ENCODE measurements at regions not wholly inside any gene's neighbourhood (a gene's known extent, or its start where the extent isn't known, plus 50 kb on each side); places are given as distances from the start of the nearest gene placed in this dataset.

DNA sequence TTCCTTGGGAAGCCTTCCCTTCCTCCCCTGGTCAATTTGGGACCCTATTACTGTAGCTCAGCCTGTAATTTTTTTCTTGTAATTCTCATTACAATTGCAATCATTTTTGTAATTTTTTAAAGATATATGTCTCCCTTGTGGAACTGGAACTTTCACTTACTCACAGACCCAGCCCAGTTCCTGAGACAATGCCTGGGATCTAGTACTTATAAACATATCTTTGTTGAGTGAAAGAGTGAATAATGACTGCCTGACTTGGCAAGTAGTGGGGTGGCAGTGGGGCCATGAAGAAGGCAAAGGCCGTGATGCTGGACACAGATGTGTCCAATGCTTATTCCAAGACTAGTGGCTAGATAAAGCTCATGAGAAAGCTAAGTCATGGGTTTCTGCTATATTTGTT lies 294.5 kb upstream of the LRRN1 start:
- no peaks in the 10 kb centered on the region for H3K4me1 ChIP-seq (ENCODE audit: control insufficient read depth in 1 of 2, insufficient read depth in 2 of 2, low read length in 2 of 2)
- 63 to 84% methylated on average over 1 of the region's 1 CpG for WGBS, 2 donors
- peaks cover 1% of the 10 kb centered on the region for H3K9me3 ChIP-seq (ENCODE audit: control insufficient read depth, low read length)
- DNase-seq (no peak), ATAC-seq (ENCODE audit: low FRiP score) (no peak)
- intact Hi-C loops (cut with DNase I): no loop called here
- H3K27ac ChIP-seq (ENCODE audit: low read depth in 1 of 2, low read length in 2 of 2): no peak overlapping the region
- no peak overlapping the region for H3K4me3 ChIP-seq (ENCODE audit: low read length in 2 of 2)
- H3K27me3 ChIP-seq (ENCODE audit: control insufficient read depth in 1 of 2, insufficient read depth in 2 of 2, low read length in 1 of 2): no peaks in the 10 kb centered on the region
- H3K36me3 ChIP-seq (ENCODE audit: control insufficient read depth in 1 of 2, insufficient read depth in 2 of 2, low read length in 1 of 2): no peaks in the 10 kb centered on the region

- H3K4me3 ChIP-seq (ENCODE audit: low read length in 2 of 2): no peak overlapping the region
- no peak for ATAC-seq (ENCODE audit: low FRiP score)
- no peaks in the 10 kb centered on the region for H3K36me3 ChIP-seq (ENCODE audit: control insufficient read depth in 1 of 2, insufficient read depth in 2 of 2, low read length in 1 of 2)
- H3K27ac ChIP-seq (ENCODE audit: low read depth in 1 of 2, low read length in 2 of 2): no peak overlapping the region
- intact Hi-C loops (cut with DNase I): no loop called here
- H3K9me3 ChIP-seq (ENCODE audit: control insufficient read depth, low read length): peaks cover 1% of the 10 kb centered on the region
- no peak for DNase-seq
- no peaks in the 10 kb centered on the region for H3K4me1 ChIP-seq (ENCODE audit: control insufficient read depth in 1 of 2, insufficient read depth in 2 of 2, low read length in 2 of 2)
- H3K27me3 ChIP-seq (ENCODE audit: control insufficient read depth in 1 of 2, insufficient read depth in 2 of 2, low read length in 1 of 2): no peaks in the 10 kb centered on the region
- WGBS, 2 donors: 65 to 77% methylated on average over 4 of the region's 4 CpGs
These were observed 295.8 kb upstream of the LRRN1 start for GRCh38 chr3:3503411-3503810.

DNA sequence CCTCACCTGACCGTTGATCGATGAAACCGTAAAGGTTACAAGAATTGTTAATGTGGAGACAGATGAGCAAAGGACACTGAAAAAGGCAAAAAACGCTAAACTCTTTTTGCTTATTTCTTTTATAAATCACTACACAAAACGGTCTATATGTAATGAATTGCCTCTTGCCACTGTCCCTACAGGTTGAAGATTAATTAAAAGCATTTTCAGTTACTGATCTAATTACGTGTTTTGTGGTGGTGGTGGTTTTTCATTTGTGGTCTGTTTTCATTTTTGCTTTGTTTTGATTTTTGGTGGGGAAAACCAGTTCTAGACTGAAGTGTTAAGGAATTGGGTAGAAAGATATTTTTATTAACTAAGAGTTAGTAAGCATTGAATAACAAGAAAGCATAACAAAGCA lies 299.2 kb upstream of the LRRN1 start:
- Histone ChIP-seq H3K27ac (ENCODE audit: low read depth in 1 of 2, low read length in 2 of 2) (no peak overlapping the region), H3K4me3 (ENCODE audit: low read length in 2 of 2) (no peak overlapping the region), H3K4me1 (ENCODE audit: control insufficient read depth in 1 of 2, insufficient read depth in 2 of 2, low read length in 2 of 2) (no peaks in the 10 kb centered on the region), H3K36me3 (ENCODE audit: control insufficient read depth in 1 of 2, insufficient read depth in 2 of 2, low read length in 1 of 2) (no peaks in the 10 kb centered on the region), H3K9me3 (ENCODE audit: control insufficient read depth, low read length) (peaks cover 1% of the 10 kb centered on the region), H3K27me3 (ENCODE audit: control insufficient read depth in 1 of 2, insufficient read depth in 2 of 2, low read length in 1 of 2) (no peaks in the 10 kb centered on the region)
- no peak for ATAC-seq (ENCODE audit: low FRiP score)
- intact Hi-C loops (cut with DNase I): no loop called here
- 79 to 87% methylated on average over 6 of the region's 6 CpGs for WGBS, 2 donors
- DNase-seq: no peak

DNA sequence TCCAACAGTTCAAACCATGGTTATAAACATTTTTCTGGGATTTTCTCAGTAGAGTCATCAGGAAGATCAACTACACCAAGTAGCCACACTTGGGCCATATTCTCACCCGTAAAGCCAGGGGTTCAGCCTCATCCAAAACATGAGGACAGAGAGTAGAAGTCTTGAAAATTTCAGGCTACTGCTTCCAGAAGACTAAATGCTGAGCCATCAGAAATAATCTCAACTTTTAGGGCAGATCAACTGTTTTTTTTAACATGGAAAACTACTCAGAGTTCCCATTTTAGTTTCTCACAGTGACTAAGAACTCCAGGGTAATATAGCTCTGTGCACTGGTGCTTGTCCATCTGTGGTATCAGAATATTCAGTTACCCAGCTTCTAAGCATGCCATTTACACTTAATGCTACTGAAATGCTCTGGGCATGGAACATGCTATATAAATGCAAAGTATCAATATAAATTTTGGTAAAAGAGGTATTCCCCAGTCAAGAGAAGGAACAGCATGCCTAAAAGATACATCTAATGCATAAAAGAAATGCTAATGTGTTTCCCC lies 300.1 kb upstream of the LRRN1 start:
- DNase-seq: no peak
- 88 to 91% methylated on average over 1 of the region's 1 CpG for WGBS, 2 donors
- no peaks in the 10 kb centered on the region for H3K4me1 ChIP-seq (ENCODE audit: control insufficient read depth in 1 of 2, insufficient read depth in 2 of 2, low read length in 2 of 2)
- H3K9me3 ChIP-seq (ENCODE audit: control insufficient read depth, low read length): peaks cover 1% of the 10 kb centered on the region
- H3K4me3 ChIP-seq (ENCODE audit: low read length in 2 of 2): no peak overlapping the region
- ATAC-seq (ENCODE audit: low FRiP score): no peak
- no peaks in the 10 kb centered on the region for H3K27me3 ChIP-seq (ENCODE audit: control insufficient read depth in 1 of 2, insufficient read depth in 2 of 2, low read length in 1 of 2)
- H3K27ac ChIP-seq (ENCODE audit: low read depth in 1 of 2, low read length in 2 of 2): no peak overlapping the region
- H3K36me3 ChIP-seq (ENCODE audit: control insufficient read depth in 1 of 2, insufficient read depth in 2 of 2, low read length in 1 of 2): no peaks in the 10 kb centered on the region
- intact Hi-C loops (cut with DNase I): no loop called here

DNA sequence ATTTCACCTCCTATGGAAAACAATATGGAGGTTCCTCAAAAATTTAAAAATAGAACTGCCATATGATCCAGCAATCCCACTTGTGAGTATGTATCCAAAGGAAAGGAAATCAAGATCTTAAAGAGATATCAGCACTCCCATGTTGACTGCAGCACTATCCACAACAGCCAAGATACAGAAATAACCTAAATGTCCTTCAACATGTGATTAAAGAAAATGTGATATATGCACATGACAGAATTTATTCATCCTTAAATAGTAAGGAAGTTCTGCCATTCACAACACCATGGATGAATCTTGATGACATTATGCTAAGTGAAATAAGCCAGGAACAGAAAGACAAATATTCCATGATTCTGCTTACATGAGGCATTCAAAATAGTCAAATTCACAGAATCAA lies 303.6 kb upstream of the LRRN1 start:
- Histone ChIP-seq H3K27me3 (ENCODE audit: control insufficient read depth in 1 of 2, insufficient read depth in 2 of 2, low read length in 1 of 2) (no peaks in the 10 kb centered on the region), H3K4me3 (ENCODE audit: low read length in 2 of 2) (no peak overlapping the region), H3K36me3 (ENCODE audit: control insufficient read depth in 1 of 2, insufficient read depth in 2 of 2, low read length in 1 of 2) (no peaks in the 10 kb centered on the region), H3K9me3 (ENCODE audit: control insufficient read depth, low read length) (no peaks in the 10 kb centered on the region), H3K4me1 (ENCODE audit: control insufficient read depth in 1 of 2, insufficient read depth in 2 of 2, low read length in 2 of 2) (no peaks in the 10 kb centered on the region), H3K27ac (ENCODE audit: low read depth in 1 of 2, low read length in 2 of 2) (no peak overlapping the region)
- intact Hi-C loops (cut with DNase I): no loop called here
- DNase-seq (no peak), ATAC-seq (ENCODE audit: low FRiP score) (no peak)

GRCh38 chr3:3476669-3477068 lies 297.2 kb upstream of the CRBN start:
- intact Hi-C loops (cut with DNase I): no loop called here
- 94 to 98% methylated on average over 2 of the region's 2 CpGs for WGBS, 2 donors
- Histone ChIP-seq H3K4me1 (ENCODE audit: control insufficient read depth in 1 of 2, insufficient read depth in 2 of 2, low read length in 2 of 2) (no peaks in the 10 kb centered on the region), H3K27ac (ENCODE audit: low read depth in 1 of 2, low read length in 2 of 2) (no peak overlapping the region), H3K9me3 (ENCODE audit: control insufficient read depth, low read length) (no peaks in the 10 kb centered on the region), H3K36me3 (ENCODE audit: control insufficient read depth in 1 of 2, insufficient read depth in 2 of 2, low read length in 1 of 2) (no peaks in the 10 kb centered on the region), H3K4me3 (ENCODE audit: low read length in 2 of 2) (no peak overlapping the region), H3K27me3 (ENCODE audit: control insufficient read depth in 1 of 2, insufficient read depth in 2 of 2, low read length in 1 of 2) (no peaks in the 10 kb centered on the region)
- DNase-seq: no peak
- no peak for ATAC-seq (ENCODE audit: low FRiP score)

DNA sequence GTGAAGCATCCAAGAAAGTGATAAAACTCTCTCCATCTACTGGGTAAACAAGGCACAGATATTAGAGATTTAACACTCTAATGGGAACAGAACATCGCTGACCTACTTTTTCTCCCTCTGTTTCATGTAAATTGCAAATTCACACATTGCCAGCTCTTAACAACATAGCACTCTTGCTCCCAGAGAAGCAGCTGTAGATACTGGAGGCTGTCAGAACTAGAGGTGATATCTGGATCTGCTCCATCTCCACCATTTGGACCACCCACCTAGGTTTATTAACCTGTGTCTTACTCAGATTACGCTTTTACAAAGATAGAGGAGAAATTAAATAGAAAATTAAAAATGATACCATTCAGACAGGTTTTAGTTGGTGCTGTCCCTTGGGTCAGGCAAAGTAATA lies 289.1 kb upstream of the CRBN start:
- Histone ChIP-seq H3K9me3 (ENCODE audit: control insufficient read depth, low read length) (no peaks in the 10 kb centered on the region), H3K4me3 (ENCODE audit: low read length in 2 of 2) (no peak overlapping the region), H3K27me3 (ENCODE audit: control insufficient read depth in 1 of 2, insufficient read depth in 2 of 2, low read length in 1 of 2) (peaks cover 0 to 1% of the 10 kb centered on the region in 2 donors), H3K36me3 (ENCODE audit: control insufficient read depth in 1 of 2, insufficient read depth in 2 of 2, low read length in 1 of 2) (no peaks in the 10 kb centered on the region), H3K4me1 (ENCODE audit: control insufficient read depth in 1 of 2, insufficient read depth in 2 of 2, low read length in 2 of 2) (no peaks in the 10 kb centered on the region), H3K27ac (ENCODE audit: low read depth in 1 of 2, low read length in 2 of 2) (no peak overlapping the region)
- ATAC-seq (ENCODE audit: low FRiP score) (no peak), DNase-seq (no peak)
- intact Hi-C loops (cut with DNase I): no loop called here
- WGBS, 2 donors: 94 to 97% methylated on average over 2 of the region's 2 CpGs

GRCh38 chr3:3464131-3464530 lies 284.6 kb upstream of the CRBN start:
- Histone ChIP-seq H3K27ac (ENCODE audit: low read depth in 1 of 2, low read length in 2 of 2) (no peak overlapping the region), H3K36me3 (ENCODE audit: control insufficient read depth in 1 of 2, insufficient read depth in 2 of 2, low read length in 1 of 2) (no peaks in the 10 kb centered on the region), H3K4me1 (ENCODE audit: control insufficient read depth in 1 of 2, insufficient read depth in 2 of 2, low read length in 2 of 2) (no peaks in the 10 kb centered on the region), H3K4me3 (ENCODE audit: low read length in 2 of 2) (no peak overlapping the region), H3K9me3 (ENCODE audit: control insufficient read depth, low read length) (no peaks in the 10 kb centered on the region), H3K27me3 (ENCODE audit: control insufficient read depth in 1 of 2, insufficient read depth in 2 of 2, low read length in 1 of 2) (no peaks in the 10 kb centered on the region)
- DNase-seq (no peak), ATAC-seq (ENCODE audit: low FRiP score) (no peak)
- WGBS, 2 donors: 78 to 79% methylated on average over 3 of the region's 3 CpGs
- intact Hi-C loops (cut with DNase I): no loop called here

GRCh38 chr3:3461317-3461716 lies 281.8 kb upstream of the CRBN start:
- DNase-seq (no peak), ATAC-seq (ENCODE audit: low FRiP score) (no peak)
- Histone ChIP-seq H3K4me1 (ENCODE audit: control insufficient read depth in 1 of 2, insufficient read depth in 2 of 2, low read length in 2 of 2) (no peaks in the 10 kb centered on the region), H3K27me3 (ENCODE audit: control insufficient read depth in 1 of 2, insufficient read depth in 2 of 2, low read length in 1 of 2) (no peaks in the 10 kb centered on the region), H3K4me3 (ENCODE audit: low read length in 2 of 2) (no peak overlapping the region), H3K27ac (ENCODE audit: low read depth in 1 of 2, low read length in 2 of 2) (no peak overlapping the region), H3K9me3 (ENCODE audit: control insufficient read depth, low read length) (no peaks in the 10 kb centered on the region), H3K36me3 (ENCODE audit: control insufficient read depth in 1 of 2, insufficient read depth in 2 of 2, low read length in 1 of 2) (no peaks in the 10 kb centered on the region)
- intact Hi-C loops (cut with DNase I): no loop called here
- WGBS, 2 donors: 86% methylated on average over 7 of the region's 7 CpGs

Data from aorta (tissue), 5 donors.